ENCODE measurements at regions not wholly inside any gene's neighbourhood (a gene's known extent, or its start where the extent isn't known, plus 50 kb on each side); places are given as distances from the start of the nearest gene placed in this dataset.

DNA sequence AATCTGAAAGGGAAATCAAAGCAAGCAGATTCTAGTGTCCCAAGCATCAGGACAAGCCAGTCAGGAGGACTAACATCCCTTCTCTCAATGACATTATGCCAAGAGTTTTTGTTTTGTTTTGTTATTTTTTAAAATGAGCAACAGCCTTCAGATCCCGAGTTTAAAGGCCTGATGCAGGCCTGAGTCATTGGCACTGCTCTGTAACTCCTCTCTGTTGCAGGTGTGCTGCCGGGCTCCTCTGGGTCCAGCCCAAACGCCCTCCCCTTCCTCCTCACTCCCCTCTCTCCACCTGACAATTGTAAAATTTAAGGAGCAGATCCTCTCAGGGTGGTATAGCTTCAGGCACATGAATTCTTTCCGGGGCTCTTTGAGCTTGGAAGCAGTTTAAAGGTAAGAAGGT is 502.0 kb downstream of the BMP2 start:
- TF ChIP-seq, protein P1, sequence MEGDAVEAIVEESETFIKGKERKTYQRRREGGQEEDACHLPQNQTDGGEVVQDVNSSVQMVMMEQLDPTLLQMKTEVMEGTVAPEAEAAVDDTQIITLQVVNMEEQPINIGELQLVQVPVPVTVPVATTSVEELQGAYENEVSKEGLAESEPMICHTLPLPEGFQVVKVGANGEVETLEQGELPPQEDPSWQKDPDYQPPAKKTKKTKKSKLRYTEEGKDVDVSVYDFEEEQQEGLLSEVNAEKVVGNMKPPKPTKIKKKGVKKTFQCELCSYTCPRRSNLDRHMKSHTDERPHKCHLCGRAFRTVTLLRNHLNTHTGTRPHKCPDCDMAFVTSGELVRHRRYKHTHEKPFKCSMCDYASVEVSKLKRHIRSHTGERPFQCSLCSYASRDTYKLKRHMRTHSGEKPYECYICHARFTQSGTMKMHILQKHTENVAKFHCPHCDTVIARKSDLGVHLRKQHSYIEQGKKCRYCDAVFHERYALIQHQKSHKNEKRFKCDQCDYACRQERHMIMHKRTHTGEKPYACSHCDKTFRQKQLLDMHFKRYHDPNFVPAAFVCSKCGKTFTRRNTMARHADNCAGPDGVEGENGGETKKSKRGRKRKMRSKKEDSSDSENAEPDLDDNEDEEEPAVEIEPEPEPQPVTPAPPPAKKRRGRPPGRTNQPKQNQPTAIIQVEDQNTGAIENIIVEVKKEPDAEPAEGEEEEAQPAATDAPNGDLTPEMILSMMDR (conservative IDR thresholded peaks at IDR 0.05): no peak
- no peak for TF ChIP-seq ZFX (IDR thresholded peaks at IDR 0.05)
